PC-3 (cell line): ENCODE measurements at regions not wholly inside any gene's neighbourhood (a gene's known extent, or its start where the extent isn't known, plus 50 kb on each side); places are given as distances from the start of the nearest gene placed in this dataset.

ENCODE experiments used
- ATAC-seq: fragments of 200-7000 bp; cut with Tn5 transposase; 2 replicates; pipeline ENCODE4 v1.9.1; 2020; ENCODE audit warnings: mild to moderate bottlenecking, moderate library complexity
- BruUV-seq: library from RNA; stranded (reverse); fragments of 400-500 nt; replicated peaks from 2 replicates; lab custom pipeline; 2021; lab: Mats Ljungman, UMichigan
- CTCF ChIA-PET: fragments of 300-600 bp; sonication (Branson Sonifier 250); formaldehyde crosslinking; loops from one replicate; lab custom pipeline; 2022; ENCODE audit warnings: antibody characterized with exemption; lab: Charles Lee
- POLR2A ChIA-PET: fragments of 300-600 bp; sonication (Branson Sonifier 250); formaldehyde crosslinking; loops from one replicate; lab custom pipeline; 2022; ENCODE audit warnings: antibody characterized with exemption; ENCODE audit not compliant: unreplicated experiment; lab: Charles Lee
- DNase-seq: peaks from one replicate; pipeline ENCODE4 v3.0.0-alpha.2; 2015
- H2AFZ ChIP-seq: fragments of 300-600 bp; sonication (generic); 2 replicates; pipeline ENCODE4 v1.6.0; 2016; ENCODE audit warnings: antibody characterized with exemption, low read length
- H3F3A ChIP-seq: fragments of 300-600 bp; sonication (generic); one replicate; pipeline ENCODE4 v1.6.0; 2017; ENCODE audit warnings: antibody characterized with exemption, low read length, control low read depth, mild to moderate bottlenecking; ENCODE audit not compliant: unreplicated experiment
- H3K27ac ChIP-seq: fragments of 300-600 bp; sonication (generic); 2 replicates; pipeline ENCODE4 v1.5.1; 2016; ENCODE audit warnings: mild to moderate bottlenecking, low read length
- H3K27me3 ChIP-seq: fragments of 300-600 bp; sonication (generic); 2 replicates; pipeline ENCODE4 v1.6.1; 2016; ENCODE audit warnings: low read length, mixed read lengths
- H3K36me3 ChIP-seq: fragments of 300-600 bp; sonication (generic); 2 replicates; pipeline ENCODE4 v1.6.1; 2016; ENCODE audit warnings: low read depth, mixed run types, low read length, mixed read lengths
- H3K4me1 ChIP-seq: fragments of 300-600 bp; sonication (generic); 2 replicates; pipeline ENCODE4 v1.5.1; 2016; ENCODE audit warnings: low read length; ENCODE audit not compliant: insufficient read depth
- H3K4me2 ChIP-seq: fragments of 300-600 bp; sonication (generic); 2 replicates; pipeline ENCODE4 v1.6.0; 2016; ENCODE audit warnings: low read length
- H3K4me3 ChIP-seq: fragments of 300-600 bp; sonication (generic); 2 replicates; pipeline ENCODE4 v1.5.1; 2016; ENCODE audit warnings: mild to moderate bottlenecking, low read length, mixed read lengths
- H3K79me2 ChIP-seq: fragments of 300-600 bp; sonication (generic); 2 replicates; pipeline ENCODE4 v1.6.1; 2017; ENCODE audit warnings: low read length, mixed read lengths
- H3K9ac ChIP-seq: fragments of 300-600 bp; sonication (generic); 2 replicates; pipeline ENCODE4 v1.6.0; 2016; ENCODE audit warnings: mild to moderate bottlenecking, low read length
- H3K9me2 ChIP-seq: fragments of 300-600 bp; sonication (generic); replicated peaks from 2 replicates; pipeline ENCODE4 v1.6.1; 2016; ENCODE audit warnings: mixed run types, low read length, mixed read lengths
- H3K9me3 ChIP-seq: fragments of 300-600 bp; sonication (generic); 2 replicates; pipeline ENCODE4 v1.6.1; 2016; ENCODE audit warnings: low read length, mixed read lengths
- H4K20me1 ChIP-seq: fragments of 300-600 bp; sonication (generic); 2 replicates; pipeline ENCODE4 v1.6.1; 2016; ENCODE audit warnings: low read length, mixed read lengths
- EZH2 ChIP-seq: fragments of 300-600 bp; sonication (generic); IDR thresholded peaks from one replicate; pipeline ENCODE4 v1.6.1; 2017; ENCODE audit warnings: antibody characterized with exemption, mild to moderate bottlenecking, low read length; ENCODE audit not compliant: unreplicated experiment
- EZH2phosphoT487 ChIP-seq: fragments of 300-600 bp; sonication (generic); IDR thresholded peaks from 2 replicates; pipeline ENCODE4 v1.6.1; 2018; ENCODE audit warnings: mild to moderate bottlenecking, antibody characterized with exemption, low read length, borderline replicate concordance
- intact Hi-C: fragments of 100-400 bp; cut with micrococcal nuclease; formaldehyde crosslinking; loops from 2 replicates; pipeline ENCODE4 v1.9.0; 2023
- TF ChIP-seq, protein P1 (sequence below): fragments of 300-600 bp; sonication (generic); conservative IDR thresholded peaks from 2 replicates; pipeline ENCODE4 v1.5.1; 2017; ENCODE audit warnings: antibody characterized with exemption, low read depth, mild to moderate bottlenecking, low read length

DNA sequence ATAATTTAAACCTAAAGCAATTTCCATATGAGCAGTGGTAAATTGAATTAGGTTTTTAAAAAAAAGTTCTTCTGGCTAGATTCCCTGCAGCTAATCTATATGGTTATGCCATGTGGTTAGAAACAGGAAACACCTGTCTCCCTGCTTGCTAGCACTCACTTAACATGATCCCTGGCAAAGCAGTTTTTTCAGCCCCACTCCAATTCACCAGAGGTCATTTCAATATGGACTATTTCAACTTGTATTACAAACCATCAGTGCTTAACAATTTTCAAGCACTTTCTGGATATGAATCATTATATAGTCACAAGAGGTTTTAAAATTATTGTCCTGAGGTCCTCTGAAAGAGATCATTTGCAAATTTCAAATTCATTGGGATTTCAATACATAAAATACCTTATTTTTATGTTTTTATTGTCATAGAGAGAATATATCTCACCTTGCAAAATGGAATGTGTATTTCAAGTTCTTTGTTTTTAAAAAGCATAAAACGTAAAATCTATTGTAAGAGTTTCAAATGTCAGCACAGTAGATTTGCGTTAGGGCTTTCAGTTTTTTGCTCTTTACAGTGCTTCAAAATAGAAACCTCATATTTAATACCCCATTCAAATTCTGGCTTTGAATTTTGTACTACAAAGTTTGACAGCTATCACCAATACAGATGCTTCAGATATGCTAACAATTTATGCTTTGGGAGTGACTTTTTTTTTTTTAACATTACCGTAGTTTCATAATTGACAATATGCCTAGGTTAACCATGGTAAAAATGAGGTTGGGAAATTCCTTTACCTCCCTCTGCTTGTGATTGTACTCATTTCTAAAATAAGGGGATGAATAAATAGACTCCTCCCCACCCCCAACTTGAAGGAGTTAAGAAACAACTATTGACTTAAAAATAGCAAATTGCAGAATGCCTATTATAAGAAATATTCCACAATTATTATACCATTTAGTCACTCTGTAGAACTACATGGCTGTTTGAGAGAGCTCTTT, 117.5 kb upstream of the HGF start:
- no TSS peak for BruUV-seq
- Histone ChIP-seq H3K9me2 (no peaks in the 10 kb centered on the region), H3K9me3 (no peaks in the 10 kb centered on the region), H3K4me2 (no peak overlapping the region), H3K36me3 (no peaks in the 10 kb centered on the region), H3F3A (no peaks in the 10 kb centered on the region), H3K4me1 (no peaks in the 10 kb centered on the region), H4K20me1 (no peaks in the 10 kb centered on the region), H2AFZ (no peak overlapping the region), H3K27me3 (no peaks in the 10 kb centered on the region), H3K4me3 (no peak overlapping the region), H3K27ac (no peak overlapping the region), H3K79me2 (no peaks in the 10 kb centered on the region), H3K9ac (no peak overlapping the region)
- TF ChIP-seq EZH2phosphoT487 (no peak), EZH2 (no peak)
- TF ChIP-seq, protein P1, sequence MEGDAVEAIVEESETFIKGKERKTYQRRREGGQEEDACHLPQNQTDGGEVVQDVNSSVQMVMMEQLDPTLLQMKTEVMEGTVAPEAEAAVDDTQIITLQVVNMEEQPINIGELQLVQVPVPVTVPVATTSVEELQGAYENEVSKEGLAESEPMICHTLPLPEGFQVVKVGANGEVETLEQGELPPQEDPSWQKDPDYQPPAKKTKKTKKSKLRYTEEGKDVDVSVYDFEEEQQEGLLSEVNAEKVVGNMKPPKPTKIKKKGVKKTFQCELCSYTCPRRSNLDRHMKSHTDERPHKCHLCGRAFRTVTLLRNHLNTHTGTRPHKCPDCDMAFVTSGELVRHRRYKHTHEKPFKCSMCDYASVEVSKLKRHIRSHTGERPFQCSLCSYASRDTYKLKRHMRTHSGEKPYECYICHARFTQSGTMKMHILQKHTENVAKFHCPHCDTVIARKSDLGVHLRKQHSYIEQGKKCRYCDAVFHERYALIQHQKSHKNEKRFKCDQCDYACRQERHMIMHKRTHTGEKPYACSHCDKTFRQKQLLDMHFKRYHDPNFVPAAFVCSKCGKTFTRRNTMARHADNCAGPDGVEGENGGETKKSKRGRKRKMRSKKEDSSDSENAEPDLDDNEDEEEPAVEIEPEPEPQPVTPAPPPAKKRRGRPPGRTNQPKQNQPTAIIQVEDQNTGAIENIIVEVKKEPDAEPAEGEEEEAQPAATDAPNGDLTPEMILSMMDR, result no peak
- POLR2A ChIA-PET, result no interaction called here
- intact Hi-C loops, result no loop called here
- CTCF ChIA-PET, result no interaction called here
- ATAC-seq (no peak), DNase-seq (no peak)

DNA sequence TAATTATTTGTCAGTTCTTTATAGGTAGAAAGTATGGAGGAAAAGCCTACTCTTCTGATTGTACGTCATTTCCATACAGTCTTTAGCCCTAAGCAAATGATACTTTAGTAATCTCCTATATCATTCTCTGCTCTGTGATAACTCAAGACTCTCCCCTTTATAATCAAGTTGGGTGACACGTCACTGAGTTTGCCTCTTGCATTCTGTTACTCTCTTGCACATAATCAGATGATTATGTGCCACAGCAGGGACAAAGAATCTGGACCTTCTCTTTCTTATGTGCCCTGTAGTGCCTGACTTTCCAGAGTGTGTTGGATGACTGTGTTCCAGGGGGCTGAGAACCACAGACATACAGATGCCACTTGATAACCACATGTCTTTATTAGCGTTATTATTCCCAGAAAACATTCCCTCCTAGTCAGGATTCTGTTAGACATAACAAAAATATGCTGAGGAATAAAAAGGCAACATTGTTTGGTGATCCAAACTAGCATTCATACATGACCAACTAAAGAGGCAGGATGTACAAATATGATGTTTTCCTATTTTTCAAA, 116.4 kb upstream of the HGF start:
- Histone ChIP-seq H3K4me3 (no peak overlapping the region), H3K79me2 (no peaks in the 10 kb centered on the region), H3K27me3 (no peaks in the 10 kb centered on the region), H3K9ac (no peak overlapping the region), H3K9me3 (no peaks in the 10 kb centered on the region), H3K4me2 (no peak overlapping the region), H3K27ac (no peak overlapping the region), H3K36me3 (no peaks in the 10 kb centered on the region), H3F3A (no peaks in the 10 kb centered on the region), H2AFZ (no peak overlapping the region), H3K9me2 (no peaks in the 10 kb centered on the region), H4K20me1 (no peaks in the 10 kb centered on the region), H3K4me1 (no peaks in the 10 kb centered on the region)
- DNase-seq (no peak), ATAC-seq (no peak)
- intact Hi-C loops, result no loop called here
- ChIA-PET CTCF (no interaction called here), POLR2A (no interaction called here)
- no TSS peak for BruUV-seq
- no peak for TF ChIP-seq EZH2phosphoT487
- TF ChIP-seq EZH2, result no peak
- TF ChIP-seq, protein P1, result no peak

DNA sequence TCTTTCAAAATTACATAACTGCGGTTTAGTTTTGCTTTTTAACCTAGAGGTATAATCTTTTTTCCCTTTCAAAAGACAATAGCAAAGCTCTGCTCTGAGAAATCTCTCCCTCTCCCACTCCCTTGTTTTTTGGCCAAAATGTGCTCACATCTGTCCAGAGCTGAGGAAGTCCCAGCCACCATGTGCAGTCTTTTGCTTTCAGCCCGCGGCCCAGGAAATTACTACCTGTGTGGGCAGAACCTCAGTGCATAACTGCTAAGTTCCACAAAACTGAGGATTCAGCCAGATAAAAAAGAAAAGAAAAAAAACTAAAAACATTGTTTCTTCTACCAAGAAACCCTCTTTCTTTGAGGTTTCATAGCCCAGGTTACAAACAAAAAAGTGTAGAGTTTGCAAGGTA, 115.0 kb upstream of the HGF start:
- H3K4me2 ChIP-seq, result no peak overlapping the region
- CTCF ChIA-PET, result no interaction called here
- no peak for DNase-seq
- H3K27me3 ChIP-seq, result no peaks in the 10 kb centered on the region
- no peaks in the 10 kb centered on the region for H3K36me3 ChIP-seq
- POLR2A ChIA-PET, result no interaction called here
- H3K4me1 ChIP-seq, result no peaks in the 10 kb centered on the region
- no peaks in the 10 kb centered on the region for H3K9me3 ChIP-seq
- no peak overlapping the region for H3K9ac ChIP-seq
- TF ChIP-seq, protein P1, result no peak
- TF ChIP-seq EZH2phosphoT487 (no peak), EZH2 (no peak)
- ATAC-seq, result no peak
- no peaks in the 10 kb centered on the region for H3F3A ChIP-seq
- H2AFZ ChIP-seq, result no peak overlapping the region
- intact Hi-C loops, result no loop called here
- no peaks in the 10 kb centered on the region for H3K9me2 ChIP-seq
- no peaks in the 10 kb centered on the region for H3K79me2 ChIP-seq
- BruUV-seq, result no TSS peak
- no peaks in the 10 kb centered on the region for H4K20me1 ChIP-seq
- no peak overlapping the region for H3K27ac ChIP-seq
- no peak overlapping the region for H3K4me3 ChIP-seq
